Stimulated activated naive CD4-positive, alpha-beta T cell (primary cell): ENCODE measurements at regions not wholly inside any gene's neighbourhood (a gene's known extent, or its start where the extent isn't known, plus 50 kb on each side); places are given as distances from the start of the nearest gene placed in this dataset.

ENCODE experiments used
- DNase-seq, 6 experiments: peaks; one replicate each; lab custom pipeline; 2025; lab: John Stamatoyannopoulos, UW

GRCh38 chr2:150617351-150617978 is 130.0 kb upstream of the RND3 start:
- no peak for DNase-seq

GRCh38 chr2:150612957-150613710 is 125.7 kb upstream of the RND3 start:
- DNase-seq: no peak

GRCh38 chr2:150610670-150611279 is 123.3 kb upstream of the RND3 start:
- DNase-seq: no peak

- DNase-seq: no peak
These were observed 122.5 kb upstream of the RND3 start for GRCh38 chr2:150609831-150610582.

GRCh38 chr2:150608341-150608740 is 120.9 kb upstream of the RND3 start:
- no peak for DNase-seq

- DNase-seq: no peak
These were observed 119.9 kb upstream of the RND3 start for GRCh38 chr2:150607390-150607811.

GRCh38 chr2:150606380-150607060 is 119.1 kb upstream of the RND3 start:
- no peak for DNase-seq

GRCh38 chr2:150605664-150606063 is 118.2 kb upstream of the RND3 start:
- no peak for DNase-seq

- DNase-seq: no peak
These were observed 114.0 kb upstream of the RND3 start for GRCh38 chr2:150601280-150602038.

- DNase-seq: no peak
These were observed 112.4 kb upstream of the RND3 start for GRCh38 chr2:150599889-150600288.

- DNase-seq: no peak
These were observed 110.9 kb upstream of the RND3 start for GRCh38 chr2:150598383-150598782.

GRCh38 chr2:150595803-150596470 is 108.5 kb upstream of the RND3 start:
- DNase-seq: no peak

- DNase-seq: no peak
These were observed 106.8 kb upstream of the RND3 start for GRCh38 chr2:150594299-150594698.

GRCh38 chr2:150591496-150592285 is 104.2 kb upstream of the RND3 start:
- no peak for DNase-seq

- no peak for DNase-seq
These were observed 102.2 kb upstream of the RND3 start for GRCh38 chr2:150589681-150590080.

GRCh38 chr2:150588506-150588870 is 101.0 kb upstream of the RND3 start:
- no peak for DNase-seq

GRCh38 chr2:150587547-150588505 is 100.4 kb upstream of the RND3 start:
- no peak for DNase-seq

- no peak for DNase-seq
These were observed 99.4 kb upstream of the RND3 start for GRCh38 chr2:150586858-150587257.
